OCI-LY3 (cell line): ENCODE measurements at regions not wholly inside any gene's neighbourhood (a gene's known extent, or its start where the extent isn't known, plus 50 kb on each side); places are given as distances from the start of the nearest gene placed in this dataset.

Experiments
- CTCF ChIP-seq: fragments of 200-600, 300-600 bp; sonication (generic); IDR thresholded peaks from 2 replicates; pipeline ENCODE4 v1.5.1; 2014; ENCODE audit warnings: antibody characterized with exemption, low read length, low read depth
- EZH2phosphoT487 ChIP-seq: fragments of 200-600 bp; shearing (Covaris generic); IDR thresholded peaks from 2 replicates; pipeline ENCODE4 v1.6.1; 2018; ENCODE audit warnings: antibody characterized with exemption, mixed run types, low read depth

- TF ChIP-seq CTCF (no peak), EZH2phosphoT487 (no peak)
These were observed 217.9 kb upstream of the SPTLC3 start for GRCh38 chr20:12790859-12791258.
